ENCODE measurements at regions not wholly inside any gene's neighbourhood (a gene's known extent, or its start where the extent isn't known, plus 50 kb on each side); places are given as distances from the start of the nearest gene placed in this dataset.

DNA sequence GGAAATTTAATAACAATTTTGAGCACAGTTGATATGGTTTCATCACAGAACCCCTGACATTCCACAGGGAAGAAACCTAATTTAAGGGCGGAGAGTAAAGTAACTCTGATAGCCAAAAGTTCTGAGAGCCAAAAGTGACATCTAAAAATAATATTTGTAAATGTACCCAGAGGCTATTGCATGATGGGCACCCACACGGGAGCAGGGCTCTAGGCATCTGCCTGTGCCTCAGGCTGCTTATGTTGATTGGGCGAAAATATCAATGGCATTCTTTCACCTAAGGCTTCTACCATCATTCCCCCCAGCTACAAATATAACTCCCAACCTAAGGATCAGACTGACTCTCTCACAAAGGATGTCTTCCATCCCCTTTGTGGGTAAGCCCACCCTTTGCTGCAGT lies 54.1 kb upstream of the PTPRM start:
- H3K9me3 ChIP-seq (ENCODE audit: control insufficient read depth, low read length) = no peaks in the 10 kb centered on the region
- no peak overlapping the region for H2AFZ ChIP-seq
- H3K4me2 ChIP-seq (ENCODE audit: low read length) = no peak overlapping the region
- H3K27ac ChIP-seq = no peak overlapping the region
- H3K4me1 ChIP-seq = no peaks in the 10 kb centered on the region
- no peak overlapping the region for H3K9ac ChIP-seq
- H3K79me2 ChIP-seq = no peaks in the 10 kb centered on the region
- no peak overlapping the region for H3K4me3 ChIP-seq (ENCODE audit: low read depth, low read length)
- H3K36me3 ChIP-seq (ENCODE audit: control insufficient read depth, insufficient read depth, low read length) = no peaks in the 10 kb centered on the region
- H3K27me3 ChIP-seq (ENCODE audit: control insufficient read depth, insufficient read depth, low read length) = no peaks in the 10 kb centered on the region
- TF ChIP-seq, protein P1, sequence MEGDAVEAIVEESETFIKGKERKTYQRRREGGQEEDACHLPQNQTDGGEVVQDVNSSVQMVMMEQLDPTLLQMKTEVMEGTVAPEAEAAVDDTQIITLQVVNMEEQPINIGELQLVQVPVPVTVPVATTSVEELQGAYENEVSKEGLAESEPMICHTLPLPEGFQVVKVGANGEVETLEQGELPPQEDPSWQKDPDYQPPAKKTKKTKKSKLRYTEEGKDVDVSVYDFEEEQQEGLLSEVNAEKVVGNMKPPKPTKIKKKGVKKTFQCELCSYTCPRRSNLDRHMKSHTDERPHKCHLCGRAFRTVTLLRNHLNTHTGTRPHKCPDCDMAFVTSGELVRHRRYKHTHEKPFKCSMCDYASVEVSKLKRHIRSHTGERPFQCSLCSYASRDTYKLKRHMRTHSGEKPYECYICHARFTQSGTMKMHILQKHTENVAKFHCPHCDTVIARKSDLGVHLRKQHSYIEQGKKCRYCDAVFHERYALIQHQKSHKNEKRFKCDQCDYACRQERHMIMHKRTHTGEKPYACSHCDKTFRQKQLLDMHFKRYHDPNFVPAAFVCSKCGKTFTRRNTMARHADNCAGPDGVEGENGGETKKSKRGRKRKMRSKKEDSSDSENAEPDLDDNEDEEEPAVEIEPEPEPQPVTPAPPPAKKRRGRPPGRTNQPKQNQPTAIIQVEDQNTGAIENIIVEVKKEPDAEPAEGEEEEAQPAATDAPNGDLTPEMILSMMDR (IDR thresholded peaks at IDR 0.05) = no peak

DNA sequence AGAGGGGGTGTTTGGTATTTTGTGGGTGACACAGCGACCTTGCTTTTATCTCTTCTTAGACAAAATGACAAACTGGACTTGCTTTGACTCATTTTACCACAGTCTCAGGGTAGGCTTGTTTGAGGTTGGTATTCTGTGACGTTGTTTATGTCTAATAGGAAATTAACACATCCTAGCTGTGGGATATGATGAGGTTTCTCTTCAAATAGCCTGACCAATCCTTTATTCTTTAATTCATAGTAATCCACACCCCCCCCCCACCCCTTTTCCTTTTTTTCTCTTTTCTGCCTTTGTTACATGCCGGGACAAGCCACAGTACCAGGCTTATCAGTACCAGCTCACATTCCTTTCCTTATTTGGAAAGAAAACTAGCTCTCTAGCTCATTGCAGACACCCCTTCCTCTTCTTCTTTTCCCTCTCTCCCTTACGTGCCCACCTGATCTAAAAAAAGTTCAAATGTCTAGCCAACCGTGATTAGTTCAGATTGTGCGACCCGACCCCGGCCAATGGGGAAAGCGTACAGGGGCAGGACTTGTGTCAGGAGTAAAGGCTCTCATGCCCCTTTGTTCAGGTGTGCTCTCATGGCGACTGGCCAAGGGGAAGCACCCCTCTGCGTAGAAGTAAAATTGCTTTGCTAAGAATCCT lies 52.2 kb upstream of the PTPRM start:
- Histone ChIP-seq H3K4me2 (ENCODE audit: low read length) (no peak overlapping the region), H3K79me2 (no peaks in the 10 kb centered on the region), H3K27ac (no peak overlapping the region), H3K9ac (no peak overlapping the region), H3K9me3 (ENCODE audit: control insufficient read depth, low read length) (no peaks in the 10 kb centered on the region), H3K27me3 (ENCODE audit: control insufficient read depth, insufficient read depth, low read length) (no peaks in the 10 kb centered on the region), H2AFZ (no peak overlapping the region), H3K4me1 (no peaks in the 10 kb centered on the region), H3K36me3 (ENCODE audit: control insufficient read depth, insufficient read depth, low read length) (no peaks in the 10 kb centered on the region), H3K4me3 (ENCODE audit: low read depth, low read length) (no peak overlapping the region)
- TF ChIP-seq, protein P1 (IDR thresholded peaks at IDR 0.05) = no peak

DNA sequence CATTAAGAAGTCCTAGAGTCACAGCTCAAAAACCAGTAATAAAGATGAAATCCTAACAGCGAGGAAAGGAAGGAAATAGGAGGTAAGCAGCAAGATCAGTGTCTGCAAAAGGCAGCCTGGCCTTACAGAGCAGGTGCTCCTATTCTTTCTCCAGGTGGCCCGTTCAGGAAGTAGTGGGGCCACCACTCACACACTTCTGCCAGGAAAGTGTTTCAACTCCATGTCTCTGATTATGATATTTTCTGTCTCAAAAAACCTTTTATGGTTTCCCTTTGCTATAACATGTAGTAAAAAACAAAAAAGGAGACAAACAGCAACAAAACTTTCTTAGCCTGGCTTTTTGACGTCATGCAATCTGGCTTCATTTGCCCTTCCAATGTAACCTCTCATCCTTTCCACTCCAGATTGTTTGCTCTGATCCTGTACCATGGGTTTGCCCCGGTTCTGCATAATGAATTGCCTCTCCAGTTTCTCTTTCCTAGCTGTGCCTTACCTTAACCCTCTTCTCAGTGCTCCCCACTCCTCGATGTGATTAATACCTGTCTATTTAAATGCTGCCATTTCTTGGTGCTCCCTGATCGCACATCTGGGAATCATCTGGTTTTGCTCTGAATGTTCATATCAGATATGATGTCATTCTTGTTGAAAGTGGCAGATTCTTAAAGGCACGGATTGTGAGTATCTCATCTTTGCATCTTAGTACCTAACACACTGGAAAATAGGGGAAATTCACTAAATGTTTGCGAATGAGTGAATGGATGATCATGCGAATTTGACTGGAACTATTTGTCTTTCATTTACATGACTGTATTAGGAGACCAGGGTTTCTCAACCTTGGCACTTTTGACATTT lies 50.6 kb upstream of the PTPRM start:
- TF ChIP-seq, protein P1 (IDR thresholded peaks at IDR 0.05) = no peak
- no peak overlapping the region for H3K4me3 ChIP-seq (ENCODE audit: low read depth, low read length)

More for the DNA sequence above, 50.6 kb upstream of the PTPRM start:
- no peaks in the 10 kb centered on the region for H3K36me3 ChIP-seq (ENCODE audit: control insufficient read depth, insufficient read depth, low read length)
- H3K79me2 ChIP-seq = no peaks in the 10 kb centered on the region
- H3K27ac ChIP-seq = no peak overlapping the region
- H3K9me3 ChIP-seq (ENCODE audit: control insufficient read depth, low read length) = no peaks in the 10 kb centered on the region
- H2AFZ ChIP-seq = no peak overlapping the region
- no peak overlapping the region for H3K9ac ChIP-seq
- H3K27me3 ChIP-seq (ENCODE audit: control insufficient read depth, insufficient read depth, low read length) = no peaks in the 10 kb centered on the region
- no peak overlapping the region for H3K4me2 ChIP-seq (ENCODE audit: low read length)
- H3K4me1 ChIP-seq = no peaks in the 10 kb centered on the region

All from parathyroid adenoma (tissue), 2 donors.